GM12872 (cell line): ENCODE measurements at regions not wholly inside any gene's neighbourhood (a gene's known extent, or its start where the extent isn't known, plus 50 kb on each side); places are given as distances from the start of the nearest gene placed in this dataset.

Source experiments
- TF ChIP-seq, protein P1 (sequence below): IDR thresholded peaks from 3 replicates; pipeline ENCODE4 v1.5.1; 2011; ENCODE audit warnings: low read depth, mild to moderate bottlenecking, low read length, moderate library complexity; ENCODE audit not compliant: insufficient read depth

DNA sequence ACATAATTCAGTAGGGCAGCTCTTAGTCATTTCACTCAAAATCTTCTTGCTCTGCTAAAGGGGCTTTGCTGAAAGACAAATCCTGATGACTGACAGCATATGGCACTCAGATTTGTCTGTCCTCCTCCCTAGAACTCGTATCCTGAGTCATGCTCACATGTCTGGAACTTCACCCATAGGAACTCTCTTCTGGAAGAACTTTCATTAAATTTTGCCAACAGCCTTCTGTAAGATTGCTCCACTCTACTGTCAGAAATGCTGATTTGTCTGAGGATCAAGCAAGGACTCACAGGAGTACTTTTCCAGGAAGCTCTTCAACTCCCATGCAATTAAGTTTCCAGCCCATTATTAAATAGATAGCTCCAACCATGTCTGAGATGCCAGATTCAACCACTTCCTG is 59.8 kb upstream of the SNX2 start:
- TF ChIP-seq, protein P1, sequence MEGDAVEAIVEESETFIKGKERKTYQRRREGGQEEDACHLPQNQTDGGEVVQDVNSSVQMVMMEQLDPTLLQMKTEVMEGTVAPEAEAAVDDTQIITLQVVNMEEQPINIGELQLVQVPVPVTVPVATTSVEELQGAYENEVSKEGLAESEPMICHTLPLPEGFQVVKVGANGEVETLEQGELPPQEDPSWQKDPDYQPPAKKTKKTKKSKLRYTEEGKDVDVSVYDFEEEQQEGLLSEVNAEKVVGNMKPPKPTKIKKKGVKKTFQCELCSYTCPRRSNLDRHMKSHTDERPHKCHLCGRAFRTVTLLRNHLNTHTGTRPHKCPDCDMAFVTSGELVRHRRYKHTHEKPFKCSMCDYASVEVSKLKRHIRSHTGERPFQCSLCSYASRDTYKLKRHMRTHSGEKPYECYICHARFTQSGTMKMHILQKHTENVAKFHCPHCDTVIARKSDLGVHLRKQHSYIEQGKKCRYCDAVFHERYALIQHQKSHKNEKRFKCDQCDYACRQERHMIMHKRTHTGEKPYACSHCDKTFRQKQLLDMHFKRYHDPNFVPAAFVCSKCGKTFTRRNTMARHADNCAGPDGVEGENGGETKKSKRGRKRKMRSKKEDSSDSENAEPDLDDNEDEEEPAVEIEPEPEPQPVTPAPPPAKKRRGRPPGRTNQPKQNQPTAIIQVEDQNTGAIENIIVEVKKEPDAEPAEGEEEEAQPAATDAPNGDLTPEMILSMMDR, result no peak

DNA sequence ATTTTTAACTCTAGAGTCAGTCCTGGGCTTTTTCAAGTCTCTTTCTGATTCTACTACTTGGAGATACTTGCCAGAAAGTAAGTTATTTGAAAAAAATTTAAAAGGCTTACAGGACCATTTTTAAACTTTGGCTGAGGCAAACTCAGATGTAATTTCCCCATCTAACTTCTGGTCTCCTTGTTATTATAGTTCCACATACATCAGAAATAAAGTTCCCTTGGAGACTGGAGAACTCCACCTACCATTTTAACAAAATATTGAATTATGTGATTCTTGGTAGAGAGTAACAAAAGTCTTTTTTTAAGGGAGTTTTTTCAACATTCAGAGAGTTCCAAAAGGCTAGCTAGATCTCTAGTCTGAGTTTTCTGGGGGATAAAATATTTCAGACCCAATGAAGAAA is 56.3 kb upstream of the SNX2 start:
- TF ChIP-seq, protein P1, result no peak

DNA sequence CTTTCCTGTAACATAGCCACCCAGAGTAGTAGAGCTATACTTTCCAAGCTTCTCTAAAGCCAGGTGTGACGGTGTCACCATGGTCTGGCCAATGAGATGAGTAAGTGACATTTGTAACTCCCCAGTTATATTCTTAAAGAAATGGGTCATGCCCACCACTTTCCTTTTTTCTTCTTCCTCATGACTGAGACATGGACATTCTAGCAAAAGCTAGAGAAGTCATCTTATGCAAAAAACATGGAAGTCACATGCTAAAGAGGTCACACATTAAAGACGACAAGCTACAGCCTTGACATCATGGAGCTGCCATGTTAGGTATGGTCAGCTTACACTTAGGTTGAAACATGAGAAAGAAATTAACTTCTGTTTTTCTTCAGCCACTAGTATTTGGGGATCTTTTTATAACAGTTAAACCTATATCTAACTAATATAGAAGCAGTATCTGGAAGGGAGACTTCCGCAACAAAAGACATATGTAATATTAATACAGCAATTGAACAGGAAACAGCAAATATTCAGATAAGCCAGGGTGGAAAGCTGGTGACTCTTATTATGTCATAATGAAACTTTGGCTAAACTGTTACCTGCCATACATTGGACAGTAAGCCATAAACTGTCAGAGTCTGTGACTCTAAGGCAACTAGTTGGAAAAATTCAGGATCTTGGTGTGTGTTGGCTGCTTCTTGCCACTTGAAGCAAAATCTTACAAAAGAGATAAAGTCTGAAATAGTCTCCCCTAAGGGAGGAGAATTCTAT is 54.7 kb upstream of the SNX2 start:
- TF ChIP-seq, protein P1, result no peak

DNA sequence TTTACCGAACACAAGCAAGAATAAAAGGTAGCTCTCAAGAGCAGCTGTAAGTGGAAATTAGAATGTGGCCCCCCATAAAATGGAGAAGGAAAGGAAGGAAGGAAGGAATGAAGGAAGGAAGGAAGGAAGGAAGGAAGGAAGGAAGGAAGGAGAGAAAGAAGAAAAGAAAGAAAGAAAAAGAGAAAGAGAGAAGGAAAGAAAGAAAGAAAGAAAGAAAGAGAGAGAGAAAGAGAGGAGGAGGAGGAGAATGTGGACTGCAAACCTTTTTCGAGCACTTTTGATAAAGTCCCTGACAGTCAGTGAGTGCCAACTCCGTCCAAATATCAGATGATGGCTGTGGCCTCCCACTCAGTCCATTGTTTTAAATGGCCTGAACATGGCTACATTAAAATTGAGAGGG is 53.8 kb upstream of the SNX2 start:
- TF ChIP-seq, protein P1, result no peak

DNA sequence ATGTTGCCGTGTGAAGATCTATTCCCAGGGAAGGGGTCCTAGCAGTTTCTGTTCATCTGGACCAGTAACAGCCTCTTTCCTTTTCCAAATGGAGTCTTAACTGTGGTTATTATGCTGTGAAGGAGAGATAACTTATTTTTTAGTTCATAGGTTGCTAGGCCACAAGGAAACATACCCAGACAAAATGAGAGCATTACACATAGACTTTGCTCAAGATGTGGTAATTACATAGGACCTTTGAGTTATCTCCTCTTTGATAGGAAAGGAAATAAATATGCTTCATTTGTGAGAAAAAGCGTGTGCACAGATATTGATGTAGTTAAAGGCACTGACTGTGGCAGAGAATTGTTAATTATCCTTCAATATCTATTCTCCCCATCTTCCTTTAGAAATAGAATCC is 52.5 kb upstream of the SNX2 start:
- TF ChIP-seq, protein P1, result no peak

DNA sequence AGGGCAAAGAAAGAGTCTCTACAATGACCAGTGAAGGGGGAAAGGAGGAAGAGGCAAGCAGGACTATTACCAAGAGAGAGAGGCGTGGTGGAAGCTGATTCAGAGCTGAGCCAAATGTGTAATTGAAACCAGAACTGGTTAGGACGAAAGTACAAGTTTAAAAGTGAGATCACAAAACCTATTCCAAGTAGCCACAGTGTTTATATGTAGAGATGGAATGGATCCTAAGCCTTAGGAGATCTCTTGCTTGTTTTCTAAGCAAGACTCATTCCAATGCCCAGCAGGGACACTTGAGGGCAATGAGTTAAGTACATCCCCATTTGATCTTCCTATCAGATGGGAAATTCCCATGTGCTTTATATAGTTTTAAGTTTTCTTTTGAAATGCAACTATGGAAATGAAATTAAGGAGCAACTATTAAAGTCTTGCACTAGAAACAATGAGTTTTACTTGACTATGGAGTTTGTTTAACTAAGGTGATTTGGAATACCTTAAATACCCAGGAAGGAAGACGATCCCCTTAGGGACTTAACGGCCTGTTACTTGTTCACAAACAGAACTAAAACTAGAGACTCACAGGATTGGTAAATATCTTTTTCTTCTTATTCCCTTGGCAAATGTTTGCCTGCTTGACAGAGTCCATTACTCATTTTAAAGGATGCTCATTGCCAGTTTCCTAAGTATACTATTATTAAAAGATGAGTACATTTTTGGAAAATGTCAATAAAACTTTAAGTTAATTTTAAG is 51.1 kb upstream of the SNX2 start:
- TF ChIP-seq, protein P1, result no peak
